OCI-LY7 (cell line): ENCODE measurements at regions not wholly inside any gene's neighbourhood (a gene's known extent, or its start where the extent isn't known, plus 50 kb on each side); places are given as distances from the start of the nearest gene placed in this dataset.

ENCODE experiments used
- CTCF ChIP-seq: fragments of 200-600 bp; sonication (generic); conservative IDR thresholded peaks from 2 replicates; pipeline ENCODE4 v1.5.1; 2014; ENCODE audit warnings: mild to moderate bottlenecking, antibody characterized with exemption, low read length, moderate library complexity, mixed read lengths
- EZH2phosphoT487 ChIP-seq: fragments of 200-600 bp; sonication (generic); IDR thresholded peaks from 2 replicates; pipeline ENCODE4 v1.6.1; 2018; ENCODE audit warnings: low read depth, borderline replicate concordance, mild to moderate bottlenecking, mixed run types, antibody characterized with exemption, low read length, moderate library complexity, mixed read lengths

- TF ChIP-seq CTCF (no peak), EZH2phosphoT487 (no peak)
Observed at GRCh38 chr1:172845371-172845770, 186.5 kb downstream of the FASLG start.
